Fibroblast of skin of left biceps (primary cell): ENCODE measurements at regions not wholly inside any gene's neighbourhood (a gene's known extent, or its start where the extent isn't known, plus 50 kb on each side); places are given as distances from the start of the nearest gene placed in this dataset.
"Not testable (repeated sequence)": the region's sequence is repeated elsewhere in the genome, so short reads cannot be mapped to it uniquely, and the experiment has no call there.

Experiments
- DNase-seq, 2 experiments: peaks; one replicate each; pipeline ENCODE4 v3.0.0-alpha.2; 2013; ENCODE audit warnings: low read depth in 2 of 2

GRCh38 chr3:101950510-101950909, 101.2 kb downstream of the NFKBIZ start:
- no peak for DNase-seq

- no peak for DNase-seq
These were observed 101.8 kb downstream of the NFKBIZ start for GRCh38 chr3:101950985-101951733.

- no peak for DNase-seq
These were observed 105.0 kb downstream of the NFKBIZ start for GRCh38 chr3:101954361-101954760.

GRCh38 chr3:101954936-101955335, 105.6 kb downstream of the NFKBIZ start:
- no peak for DNase-seq

GRCh38 chr3:101962055-101962454, 112.7 kb downstream of the NFKBIZ start:
- no peak for DNase-seq

- DNase-seq: no peak
These were observed 114.6 kb downstream of the NFKBIZ start for GRCh38 chr3:101963902-101964362.

GRCh38 chr3:101964861-101965260, 115.5 kb downstream of the NFKBIZ start:
- DNase-seq: no peak

GRCh38 chr3:101966226-101966625, 116.9 kb downstream of the NFKBIZ start:
- DNase-seq: no peak

GRCh38 chr3:101970212-101970611, 120.9 kb downstream of the NFKBIZ start:
- DNase-seq: no peak

- no peak for DNase-seq
These were observed 121.6 kb downstream of the NFKBIZ start for GRCh38 chr3:101970905-101971304.

- no peak for DNase-seq
These were observed 123.3 kb downstream of the NFKBIZ start for GRCh38 chr3:101972430-101973162.

GRCh38 chr3:101973163-101973505, 123.8 kb downstream of the NFKBIZ start:
- no peak for DNase-seq

GRCh38 chr3:101975415-101975814, 126.1 kb downstream of the NFKBIZ start:
- not testable (repeated sequence) for DNase-seq

- no peak for DNase-seq
These were observed 127.2 kb downstream of the NFKBIZ start for GRCh38 chr3:101976473-101976872.

- DNase-seq: no peak
These were observed 129.0 kb downstream of the NFKBIZ start for GRCh38 chr3:101978348-101978747.

- DNase-seq: no peak
These were observed 129.7 kb downstream of the NFKBIZ start for GRCh38 chr3:101979033-101979432.

GRCh38 chr3:101984356-101984755, 135.0 kb downstream of the NFKBIZ start:
- no peak for DNase-seq

GRCh38 chr3:101988596-101988995, 139.3 kb downstream of the NFKBIZ start:
- DNase-seq: no peak

- no peak for DNase-seq
These were observed 140.4 kb downstream of the NFKBIZ start for GRCh38 chr3:101989578-101990200.

GRCh38 chr3:101992863-101993262, 143.5 kb downstream of the NFKBIZ start:
- DNase-seq: no peak

- no peak for DNase-seq
These were observed 145.1 kb downstream of the NFKBIZ start for GRCh38 chr3:101994386-101994785.

- DNase-seq: no peak
These were observed 146.2 kb downstream of the NFKBIZ start for GRCh38 chr3:101995371-101996046.
